ENCODE measurements at regions not wholly inside any gene's neighbourhood (a gene's known extent, or its start where the extent isn't known, plus 50 kb on each side); places are given as distances from the start of the nearest gene placed in this dataset.

DNA sequence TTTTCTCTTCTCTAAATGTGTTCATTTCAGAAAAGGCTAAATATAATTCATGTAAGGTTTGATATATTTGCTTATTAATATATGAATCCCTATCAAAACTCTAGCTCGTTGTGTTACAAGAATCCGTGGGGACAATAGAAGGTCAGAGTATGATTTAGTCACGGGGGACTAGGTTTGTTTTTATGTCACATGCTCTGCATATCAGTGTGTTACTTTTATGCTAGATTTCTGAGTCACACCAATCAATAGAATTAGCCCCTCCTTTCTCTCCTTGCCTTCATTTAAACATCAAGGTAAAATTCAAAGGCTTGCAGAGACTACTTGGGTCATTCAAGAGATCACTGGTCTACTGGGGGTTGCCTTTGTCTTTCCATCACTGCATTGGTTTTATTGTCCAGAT is 636.1 kb downstream of the NR2F2 start:
- TF ChIP-seq, protein P1, sequence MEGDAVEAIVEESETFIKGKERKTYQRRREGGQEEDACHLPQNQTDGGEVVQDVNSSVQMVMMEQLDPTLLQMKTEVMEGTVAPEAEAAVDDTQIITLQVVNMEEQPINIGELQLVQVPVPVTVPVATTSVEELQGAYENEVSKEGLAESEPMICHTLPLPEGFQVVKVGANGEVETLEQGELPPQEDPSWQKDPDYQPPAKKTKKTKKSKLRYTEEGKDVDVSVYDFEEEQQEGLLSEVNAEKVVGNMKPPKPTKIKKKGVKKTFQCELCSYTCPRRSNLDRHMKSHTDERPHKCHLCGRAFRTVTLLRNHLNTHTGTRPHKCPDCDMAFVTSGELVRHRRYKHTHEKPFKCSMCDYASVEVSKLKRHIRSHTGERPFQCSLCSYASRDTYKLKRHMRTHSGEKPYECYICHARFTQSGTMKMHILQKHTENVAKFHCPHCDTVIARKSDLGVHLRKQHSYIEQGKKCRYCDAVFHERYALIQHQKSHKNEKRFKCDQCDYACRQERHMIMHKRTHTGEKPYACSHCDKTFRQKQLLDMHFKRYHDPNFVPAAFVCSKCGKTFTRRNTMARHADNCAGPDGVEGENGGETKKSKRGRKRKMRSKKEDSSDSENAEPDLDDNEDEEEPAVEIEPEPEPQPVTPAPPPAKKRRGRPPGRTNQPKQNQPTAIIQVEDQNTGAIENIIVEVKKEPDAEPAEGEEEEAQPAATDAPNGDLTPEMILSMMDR (IDR thresholded peaks at IDR 0.05; ENCODE audit: poor library complexity): no peak
- no peak for TF ChIP-seq EZH2phosphoT487 (IDR thresholded peaks at IDR 0.05; ENCODE audit: low read depth, severe bottlenecking, unreplicated experiment)
